ENCODE measurements at regions not wholly inside any gene's neighbourhood (a gene's known extent, or its start where the extent isn't known, plus 50 kb on each side); places are given as distances from the start of the nearest gene placed in this dataset.

DNA sequence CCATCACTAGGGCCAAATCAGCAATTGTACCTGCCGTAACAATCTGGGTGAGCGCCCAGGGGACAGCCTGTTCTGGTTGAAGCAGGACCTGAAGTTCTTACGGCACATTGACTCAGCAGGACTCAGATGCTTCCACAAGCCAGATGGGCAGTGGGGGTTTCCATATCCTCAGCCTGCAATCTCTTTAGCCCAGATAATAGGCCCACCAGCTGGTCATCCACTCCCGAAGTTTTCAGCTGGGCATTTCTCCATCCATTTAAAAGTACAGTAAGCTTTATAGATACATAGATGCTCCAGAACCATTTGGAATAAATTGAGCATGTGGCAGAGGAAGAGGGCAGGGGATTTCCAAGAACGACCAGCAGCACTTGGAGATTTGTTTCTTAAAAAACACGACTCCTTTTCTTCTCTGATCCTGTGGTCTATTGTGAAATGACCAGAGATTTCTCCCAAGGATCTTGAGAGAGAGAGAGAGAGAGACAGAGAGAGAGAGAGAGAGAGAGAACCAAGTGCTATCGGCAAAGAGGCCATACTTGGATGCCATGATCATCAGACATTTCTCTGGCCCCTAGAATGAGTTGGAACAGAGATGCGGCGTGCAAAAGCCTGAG, 74.8 kb upstream of the PLXNC1 start:
- TF ChIP-seq, protein P1, sequence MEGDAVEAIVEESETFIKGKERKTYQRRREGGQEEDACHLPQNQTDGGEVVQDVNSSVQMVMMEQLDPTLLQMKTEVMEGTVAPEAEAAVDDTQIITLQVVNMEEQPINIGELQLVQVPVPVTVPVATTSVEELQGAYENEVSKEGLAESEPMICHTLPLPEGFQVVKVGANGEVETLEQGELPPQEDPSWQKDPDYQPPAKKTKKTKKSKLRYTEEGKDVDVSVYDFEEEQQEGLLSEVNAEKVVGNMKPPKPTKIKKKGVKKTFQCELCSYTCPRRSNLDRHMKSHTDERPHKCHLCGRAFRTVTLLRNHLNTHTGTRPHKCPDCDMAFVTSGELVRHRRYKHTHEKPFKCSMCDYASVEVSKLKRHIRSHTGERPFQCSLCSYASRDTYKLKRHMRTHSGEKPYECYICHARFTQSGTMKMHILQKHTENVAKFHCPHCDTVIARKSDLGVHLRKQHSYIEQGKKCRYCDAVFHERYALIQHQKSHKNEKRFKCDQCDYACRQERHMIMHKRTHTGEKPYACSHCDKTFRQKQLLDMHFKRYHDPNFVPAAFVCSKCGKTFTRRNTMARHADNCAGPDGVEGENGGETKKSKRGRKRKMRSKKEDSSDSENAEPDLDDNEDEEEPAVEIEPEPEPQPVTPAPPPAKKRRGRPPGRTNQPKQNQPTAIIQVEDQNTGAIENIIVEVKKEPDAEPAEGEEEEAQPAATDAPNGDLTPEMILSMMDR (IDR thresholded peaks at IDR 0.05; ENCODE audit: insufficient read depth, low read depth, low read length, missing control alignments): no peak
- no peak for DNase-seq (ENCODE audit: low read depth)
- H3K4me3 ChIP-seq (ENCODE audit: low read depth, low read length): no peak overlapping the region

DNA sequence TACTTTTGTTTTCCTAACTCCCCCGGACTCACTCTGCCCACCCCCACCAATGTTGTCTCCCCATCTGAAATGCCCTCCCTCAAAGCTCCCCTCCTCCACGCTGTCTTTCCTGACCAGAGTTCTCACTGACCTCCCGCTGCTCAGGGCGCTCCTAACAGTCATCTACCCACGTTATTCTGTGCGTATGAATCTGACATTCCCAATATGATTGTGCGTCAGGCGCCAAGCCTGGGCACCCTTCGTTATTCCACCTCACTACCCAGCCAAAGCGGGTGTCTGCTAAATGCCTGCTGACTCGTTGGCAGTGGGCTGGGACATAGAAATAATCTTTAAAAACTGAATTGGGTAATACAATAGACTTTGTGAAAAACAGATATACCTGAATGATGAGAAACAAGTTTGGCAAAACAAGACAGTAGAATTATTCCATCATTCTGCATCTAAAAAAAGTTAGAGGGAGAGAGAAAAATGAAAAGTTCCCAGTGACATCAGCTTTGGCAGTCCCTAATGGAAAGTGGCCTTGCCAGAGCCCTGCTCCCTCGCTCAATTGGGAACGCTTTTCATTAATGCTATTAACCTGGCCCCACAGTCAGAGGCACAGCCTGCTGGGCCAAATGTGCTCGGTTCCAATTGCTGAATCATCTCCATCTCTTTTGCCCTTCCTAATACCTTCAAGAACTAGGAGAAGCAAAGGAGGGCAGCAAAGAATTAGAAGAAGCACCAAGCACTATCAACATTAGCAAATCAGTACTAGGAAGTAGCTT, 74.0 kb upstream of the PLXNC1 start:
- H3K4me3 ChIP-seq (ENCODE audit: low read depth, low read length): no peak overlapping the region
- TF ChIP-seq, protein P1 (IDR thresholded peaks at IDR 0.05; ENCODE audit: insufficient read depth, low read depth, low read length, missing control alignments): no peak
- DNase-seq (ENCODE audit: low read depth): no peak

DNA sequence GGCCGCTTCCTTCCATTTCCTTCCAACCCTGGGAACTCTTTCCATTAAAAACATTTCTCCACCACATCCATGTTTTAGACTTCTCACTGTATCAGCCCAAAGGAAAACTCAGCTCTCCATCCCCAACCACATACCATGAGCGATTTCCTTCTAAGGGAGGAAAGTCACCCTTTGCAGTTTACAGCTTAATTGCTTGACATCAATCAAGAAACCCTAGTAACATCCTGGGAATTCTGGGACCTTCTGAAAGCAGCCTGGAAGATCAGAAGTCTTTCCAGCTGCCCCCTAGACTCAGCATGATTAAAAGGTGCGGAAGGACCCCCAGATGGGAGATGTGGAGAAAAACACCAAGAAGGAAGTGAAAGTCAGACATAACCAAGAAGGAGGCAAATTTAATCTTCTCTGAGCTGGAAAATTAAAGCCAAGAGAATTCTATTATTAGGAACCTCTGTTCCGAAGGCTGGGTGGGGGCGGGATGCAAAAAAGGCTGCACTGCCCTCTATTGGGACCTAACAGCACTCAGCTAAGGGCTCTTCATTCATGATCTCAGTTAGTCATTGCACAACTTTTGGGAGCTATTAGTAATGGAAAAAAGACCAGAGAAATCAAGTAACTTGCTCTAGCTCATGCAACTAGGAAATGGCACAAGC, 73.3 kb upstream of the PLXNC1 start:
- TF ChIP-seq, protein P1 (IDR thresholded peaks at IDR 0.05; ENCODE audit: insufficient read depth, low read depth, low read length, missing control alignments): peak; percentile 45
- no peak overlapping the region for H3K4me3 ChIP-seq (ENCODE audit: low read depth, low read length)
- DNase-seq (ENCODE audit: low read depth): peak; percentile 20

DNA sequence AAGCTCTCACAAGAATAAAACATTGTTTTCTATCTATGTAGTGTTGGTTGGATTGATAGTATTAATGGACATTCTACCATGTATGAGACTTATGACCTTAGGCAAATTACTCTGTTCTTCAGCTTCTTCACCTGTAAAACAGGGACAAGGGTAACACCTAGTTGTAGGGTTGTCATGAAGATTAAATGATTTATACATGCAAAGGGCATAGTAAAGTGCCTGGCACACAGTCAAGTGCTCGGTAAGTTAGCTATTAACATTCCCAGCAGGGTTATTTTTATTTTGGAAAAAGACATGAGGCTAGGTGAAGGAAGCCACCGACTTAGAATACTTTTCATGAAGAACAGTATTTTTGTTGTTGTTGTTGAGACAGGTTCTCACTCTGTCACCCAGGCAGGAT, 71.2 kb upstream of the PLXNC1 start:
- no peak for DNase-seq (ENCODE audit: low read depth)
- no peak overlapping the region for H3K4me3 ChIP-seq (ENCODE audit: low read depth, low read length)
- TF ChIP-seq, protein P1 (IDR thresholded peaks at IDR 0.05; ENCODE audit: insufficient read depth, low read depth, low read length, missing control alignments): no peak

DNA sequence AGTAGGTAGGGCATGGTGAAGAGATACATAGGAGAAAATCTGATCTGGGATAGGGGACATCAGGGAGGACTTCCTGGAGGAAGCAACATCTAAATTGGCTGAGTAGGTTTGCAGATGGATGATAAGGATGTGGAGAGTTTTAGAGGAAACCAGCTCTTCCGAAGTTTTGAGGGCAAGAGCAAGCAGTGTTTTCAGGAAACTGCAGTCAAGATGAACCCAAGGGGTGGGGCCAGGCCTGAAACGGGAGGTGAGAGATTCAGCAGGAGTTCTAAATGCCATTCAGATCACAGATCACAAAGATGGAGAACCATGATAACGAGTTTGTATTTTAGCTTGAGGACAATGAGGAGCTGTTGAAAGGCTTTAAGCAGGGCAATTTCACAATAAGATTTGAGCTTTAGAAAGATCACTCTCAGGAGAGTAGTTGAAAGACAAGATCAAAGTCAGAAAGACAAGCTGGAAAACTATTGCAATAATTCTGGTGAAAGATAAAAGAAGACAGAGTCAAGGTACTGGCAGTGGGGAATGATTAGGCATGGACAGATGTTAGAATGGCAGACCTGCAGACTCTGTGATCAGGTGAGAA, 70.1 kb upstream of the PLXNC1 start:
- no peak overlapping the region for H3K4me3 ChIP-seq (ENCODE audit: low read depth, low read length)
- TF ChIP-seq, protein P1 (IDR thresholded peaks at IDR 0.05; ENCODE audit: insufficient read depth, low read depth, low read length, missing control alignments): no peak
- no peak for DNase-seq (ENCODE audit: low read depth)

DNA sequence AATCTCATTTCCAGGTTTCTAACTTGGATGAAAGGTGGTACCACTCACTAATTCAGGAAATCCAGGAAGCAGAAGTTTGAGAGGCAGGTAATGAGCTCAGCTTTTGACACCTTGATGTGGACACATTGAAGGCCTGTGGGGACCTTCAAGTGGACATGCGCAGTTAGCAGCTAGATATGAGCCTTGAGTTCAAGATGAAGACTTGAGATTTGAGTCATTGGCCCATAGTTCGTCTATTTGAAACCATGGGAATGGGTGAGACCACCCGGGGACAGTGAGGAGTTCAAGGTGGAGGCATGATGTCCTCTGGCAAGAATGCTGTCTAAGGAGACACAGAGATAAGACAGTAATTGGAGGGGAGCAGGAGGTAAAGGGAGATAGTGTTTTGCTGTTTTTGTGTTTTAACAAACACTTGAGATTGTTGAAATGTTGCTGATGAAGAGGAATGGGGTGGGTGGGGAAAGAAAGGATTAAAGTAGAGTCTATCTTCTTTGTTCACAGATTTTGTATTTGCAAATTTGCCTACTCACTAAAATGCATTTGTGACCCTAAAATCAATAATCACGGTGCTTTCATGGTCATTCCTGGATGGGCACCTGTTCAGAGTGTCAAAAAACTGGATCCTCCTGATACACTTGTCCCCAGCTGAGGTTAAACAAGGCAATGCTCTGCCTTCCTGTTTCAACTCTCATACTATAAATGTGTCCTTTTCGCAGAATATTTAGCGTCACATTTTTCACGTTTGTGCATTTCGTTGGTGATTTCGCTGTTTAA, 69.5 kb upstream of the PLXNC1 start:
- DNase-seq (ENCODE audit: low read depth): no peak
- no peak overlapping the region for H3K4me3 ChIP-seq (ENCODE audit: low read depth, low read length)
- TF ChIP-seq, protein P1 (IDR thresholded peaks at IDR 0.05; ENCODE audit: insufficient read depth, low read depth, low read length, missing control alignments): no peak

Measured in GM12865 (cell line).